ENCODE measurements at regions not wholly inside any gene's neighbourhood (a gene's known extent, or its start where the extent isn't known, plus 50 kb on each side); places are given as distances from the start of the nearest gene placed in this dataset.
"Not testable (repeated sequence)": the region's sequence is repeated elsewhere in the genome, so short reads cannot be mapped to it uniquely, and the experiment has no call there.

DNA sequence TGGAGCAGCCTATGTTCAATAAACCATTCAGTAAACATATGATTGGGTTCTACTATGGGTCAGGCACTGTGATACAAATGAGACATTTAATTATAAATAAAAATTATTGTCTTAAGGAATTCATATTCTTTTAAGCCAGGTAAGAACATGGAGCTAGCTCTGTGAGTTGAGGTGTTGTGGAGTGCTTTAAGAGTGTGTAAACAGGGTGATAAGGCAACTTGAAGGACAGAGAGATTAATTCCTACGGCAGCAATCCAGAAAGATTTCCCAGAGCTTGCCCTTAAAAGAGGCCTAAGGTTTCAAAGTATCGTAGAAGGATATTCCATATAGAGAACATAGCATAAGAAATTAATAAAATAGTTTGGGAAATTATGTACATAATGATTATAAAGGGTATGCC lies 126.4 kb upstream of the FAT3 start:
- no peak for TF ChIP-seq POLR2A (IDR thresholded peaks at IDR 0.05)
- H3K4me1 ChIP-seq = no peaks in the 10 kb centered on the region
- no peak overlapping the region for H3K27ac ChIP-seq
- no peaks in the 10 kb centered on the region for H3K27me3 ChIP-seq
- 41 to 52% methylated on average over 2 of the region's 2 CpGs for WGBS, 2 donors
- no peaks in the 10 kb centered on the region for H3K36me3 ChIP-seq (replicated peaks in 1 of 2; ENCODE audit: insufficient read depth in 1 of 2, low read depth in 2 of 2)
- no peak overlapping the region for H3K4me3 ChIP-seq
- ATAC-seq (no peak), DNase-seq (no peak)
- intact Hi-C loops (cut with DNase I) = no loop called here
- no peaks in the 10 kb centered on the region for H3K9me3 ChIP-seq

DNA sequence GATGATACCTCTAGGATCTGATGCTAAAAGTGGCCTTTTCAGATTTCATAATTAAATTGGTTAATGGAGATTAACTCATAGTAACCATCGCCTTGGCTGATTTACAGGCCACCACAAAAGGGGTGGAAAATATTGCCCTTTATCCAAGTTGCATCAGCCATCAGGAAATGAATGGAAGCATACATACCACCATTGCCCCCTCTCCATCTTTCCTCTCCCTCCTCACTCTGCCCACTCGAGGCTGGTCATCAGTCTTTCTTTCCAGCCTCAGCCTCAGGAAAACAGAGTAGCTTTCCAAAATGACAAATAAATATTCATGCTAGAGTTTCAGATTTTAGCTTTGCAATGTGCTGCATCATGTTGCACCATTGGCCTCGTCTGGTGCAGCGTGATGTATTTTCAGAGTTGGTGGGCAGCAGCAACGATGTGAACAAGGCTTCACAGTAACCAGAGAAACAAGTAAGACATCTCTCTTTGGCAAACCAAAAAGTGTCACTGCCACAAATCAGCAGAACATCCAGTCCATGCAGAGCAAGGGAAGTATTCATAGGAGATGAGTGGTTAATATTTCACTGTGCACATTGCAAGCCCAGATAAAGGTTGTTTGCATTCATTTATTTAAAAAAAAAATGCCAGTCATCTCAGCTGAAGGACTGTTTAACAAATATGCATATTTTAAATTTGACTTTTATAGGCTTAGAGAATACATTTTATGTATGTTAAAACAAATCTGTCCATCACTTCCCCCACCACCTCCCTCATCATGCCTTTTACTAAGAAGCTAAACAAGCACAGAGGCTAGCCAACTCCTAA lies 136.7 kb upstream of the FAT3 start:
- ATAC-seq (no peak), DNase-seq (no peak)
- Histone ChIP-seq H3K4me3 (no peak overlapping the region), H3K27ac (no peak overlapping the region), H3K9me3 (no peaks in the 10 kb centered on the region), H3K36me3 (replicated peaks in 1 of 2; ENCODE audit: insufficient read depth in 1 of 2, low read depth in 2 of 2) (no peaks in the 10 kb centered on the region), H3K27me3 (no peaks in the 10 kb centered on the region), H3K4me1 (no peaks in the 10 kb centered on the region)
- 39 to 43% methylated on average over 5 of the region's 5 CpGs for WGBS, 2 donors
- TF ChIP-seq, protein P1, sequence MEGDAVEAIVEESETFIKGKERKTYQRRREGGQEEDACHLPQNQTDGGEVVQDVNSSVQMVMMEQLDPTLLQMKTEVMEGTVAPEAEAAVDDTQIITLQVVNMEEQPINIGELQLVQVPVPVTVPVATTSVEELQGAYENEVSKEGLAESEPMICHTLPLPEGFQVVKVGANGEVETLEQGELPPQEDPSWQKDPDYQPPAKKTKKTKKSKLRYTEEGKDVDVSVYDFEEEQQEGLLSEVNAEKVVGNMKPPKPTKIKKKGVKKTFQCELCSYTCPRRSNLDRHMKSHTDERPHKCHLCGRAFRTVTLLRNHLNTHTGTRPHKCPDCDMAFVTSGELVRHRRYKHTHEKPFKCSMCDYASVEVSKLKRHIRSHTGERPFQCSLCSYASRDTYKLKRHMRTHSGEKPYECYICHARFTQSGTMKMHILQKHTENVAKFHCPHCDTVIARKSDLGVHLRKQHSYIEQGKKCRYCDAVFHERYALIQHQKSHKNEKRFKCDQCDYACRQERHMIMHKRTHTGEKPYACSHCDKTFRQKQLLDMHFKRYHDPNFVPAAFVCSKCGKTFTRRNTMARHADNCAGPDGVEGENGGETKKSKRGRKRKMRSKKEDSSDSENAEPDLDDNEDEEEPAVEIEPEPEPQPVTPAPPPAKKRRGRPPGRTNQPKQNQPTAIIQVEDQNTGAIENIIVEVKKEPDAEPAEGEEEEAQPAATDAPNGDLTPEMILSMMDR (IDR thresholded peaks at IDR 0.05) = no peak
- no peak for TF ChIP-seq POLR2A (IDR thresholded peaks at IDR 0.05)
- intact Hi-C loops (cut with DNase I) = no loop called here

DNA sequence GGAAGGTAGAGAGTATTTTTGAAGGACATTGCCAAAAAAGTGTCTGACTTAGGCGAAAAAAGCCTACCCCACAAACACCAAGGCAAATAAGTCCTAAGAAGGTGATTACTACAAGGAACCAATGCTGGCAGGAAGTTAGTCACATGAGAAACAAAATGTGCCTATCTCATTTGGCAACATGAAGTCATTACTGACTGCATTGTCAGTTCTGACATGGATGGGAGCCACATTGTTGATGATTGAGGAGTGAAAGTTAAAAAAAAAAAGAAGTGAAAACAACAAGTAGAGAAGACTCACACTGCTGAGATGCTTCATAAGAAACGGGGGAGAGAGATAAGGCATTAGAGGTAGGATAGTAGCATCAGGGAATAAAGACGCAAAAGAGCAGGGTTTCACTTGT lies 141.5 kb upstream of the FAT3 start:
- H3K4me1 ChIP-seq = no peaks in the 10 kb centered on the region
- no peaks in the 10 kb centered on the region for H3K27me3 ChIP-seq
- intact Hi-C loops (cut with DNase I) = no loop called here
- no peak for TF ChIP-seq POLR2A (IDR thresholded peaks at IDR 0.05)
- TF ChIP-seq, protein P1 (IDR thresholded peaks at IDR 0.05) = no peak
- no peak overlapping the region for H3K4me3 ChIP-seq
- H3K9me3 ChIP-seq = no peaks in the 10 kb centered on the region
- H3K36me3 ChIP-seq (replicated peaks in 1 of 2; ENCODE audit: insufficient read depth in 1 of 2, low read depth in 2 of 2) = no peaks in the 10 kb centered on the region
- WGBS, 2 donors = 42 to 43% methylated on average over 3 of the region's 3 CpGs
- H3K27ac ChIP-seq = no peak overlapping the region
- ATAC-seq = no peak
- no peak for DNase-seq

DNA sequence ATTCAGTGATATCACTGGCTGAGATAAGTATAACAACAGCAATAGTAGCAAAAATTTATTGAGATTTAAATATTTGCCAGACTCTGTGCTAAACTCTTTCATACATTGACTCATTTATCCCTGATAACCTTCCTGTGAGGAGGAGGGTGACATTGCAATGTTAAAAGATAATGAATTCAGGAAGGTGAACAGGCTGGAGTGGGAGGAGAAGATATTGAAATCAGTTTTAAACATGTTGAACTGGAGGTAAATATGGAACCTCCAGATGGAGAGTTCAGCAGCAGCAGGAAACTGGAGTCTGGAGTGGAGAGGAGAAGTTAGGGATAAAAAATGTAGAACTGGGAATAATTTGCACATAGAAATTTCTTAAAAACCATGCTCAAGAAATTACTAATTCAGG lies 142.0 kb upstream of the FAT3 start:
- ATAC-seq = no peak
- Histone ChIP-seq H3K9me3 (no peaks in the 10 kb centered on the region), H3K4me3 (no peak overlapping the region), H3K4me1 (no peaks in the 10 kb centered on the region), H3K27me3 (no peaks in the 10 kb centered on the region), H3K27ac (no peak overlapping the region), H3K36me3 (replicated peaks in 1 of 2; ENCODE audit: insufficient read depth in 1 of 2, low read depth in 2 of 2) (no peaks in the 10 kb centered on the region)
- intact Hi-C loops (cut with DNase I) = no loop called here
- TF ChIP-seq, protein P1 (IDR thresholded peaks at IDR 0.05) = no peak
- TF ChIP-seq POLR2A (IDR thresholded peaks at IDR 0.05) = no peak
- DNase-seq = no peak

DNA sequence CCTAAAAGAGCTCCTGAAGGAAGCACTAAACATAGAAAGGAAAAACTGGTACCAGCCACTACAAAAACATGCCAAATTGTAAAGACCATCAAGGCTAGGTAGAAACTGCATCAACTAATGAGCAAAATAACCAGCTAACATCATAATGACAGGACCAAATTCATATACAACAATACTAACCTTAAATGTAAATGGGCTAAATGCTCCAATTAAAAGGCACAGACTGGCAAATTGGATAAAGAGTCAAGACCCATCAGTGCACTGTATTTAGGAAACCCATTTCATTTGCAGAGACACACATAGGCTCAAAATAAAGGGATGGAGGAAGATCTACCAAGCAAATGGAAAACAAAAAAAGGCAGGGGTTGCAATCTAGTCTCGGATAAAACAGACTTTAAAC lies 150.1 kb upstream of the FAT3 start:
- H3K4me3 ChIP-seq; H3K9me3 ChIP-seq; H3K4me1 ChIP-seq; ATAC-seq; DNase-seq; H3K36me3 ChIP-seq (replicated peaks in 1 of 2; ENCODE audit: insufficient read depth in 1 of 2, low read depth in 2 of 2); intact Hi-C loops (cut with DNase I); H3K27me3 ChIP-seq; H3K27ac ChIP-seq: not testable (repeated sequence)
- 59 to 60% methylated on average over 1 of the region's 1 CpG for WGBS, 2 donors

DNA sequence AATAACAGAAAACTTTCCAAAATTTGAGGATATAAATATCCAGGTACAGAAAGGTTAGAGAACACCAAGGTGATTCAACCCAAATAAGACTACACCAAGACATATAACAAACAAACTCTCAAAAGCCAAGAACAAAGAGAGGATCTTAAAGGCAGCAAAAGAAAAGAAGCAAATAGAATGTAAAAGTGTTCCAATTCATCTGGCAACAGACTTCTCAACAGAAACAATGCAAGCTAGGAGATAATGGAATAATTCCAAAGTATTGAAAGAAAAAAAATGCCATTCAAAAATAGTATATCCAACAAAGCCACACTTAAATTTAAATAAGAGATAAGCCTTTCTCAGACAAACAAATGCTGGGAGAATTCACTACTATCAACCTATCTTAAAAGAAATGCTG lies 153.0 kb upstream of the FAT3 start:
- Histone ChIP-seq H3K4me1 (no peaks in the 10 kb centered on the region), H3K9me3 (no peaks in the 10 kb centered on the region)
- no peak for DNase-seq

More for the DNA sequence above, 153.0 kb upstream of the FAT3 start:
- Histone ChIP-seq H3K4me3 (no peak overlapping the region), H3K27ac (no peak overlapping the region), H3K27me3 (no peaks in the 10 kb centered on the region), H3K36me3 (replicated peaks in 1 of 2; ENCODE audit: insufficient read depth in 1 of 2, low read depth in 2 of 2) (no peaks in the 10 kb centered on the region)
- TF ChIP-seq, protein P1 (IDR thresholded peaks at IDR 0.05) = no peak
- TF ChIP-seq POLR2A (IDR thresholded peaks at IDR 0.05) = no peak
- no peak for ATAC-seq
- intact Hi-C loops (cut with DNase I) = no loop called here

All from body of pancreas (tissue), 4 donors.